DND-41 (cell line): ENCODE measurements at regions not wholly inside any gene's neighbourhood (a gene's known extent, or its start where the extent isn't known, plus 50 kb on each side); places are given as distances from the start of the nearest gene placed in this dataset.

Experiments used
- ATAC-seq: fragments of 200-7000 bp; cut with Tn5 transposase; 3 replicates; pipeline ENCODE4 v1.9.1; 2021; ENCODE audit warnings: low read depth; ENCODE audit not compliant: insufficient read depth
- DNase-seq: peaks from one replicate; pipeline ENCODE4 v3.0.0-alpha.2; 2020
- H2AFZ ChIP-seq: 2 replicates; pipeline ENCODE4 v1.6.0; 2012; ENCODE audit warnings: low read depth, low read length
- H3K27ac ChIP-seq: 2 replicates; pipeline ENCODE4 v1.5.1; 2012; ENCODE audit warnings: low read length, inconsistent platforms
- H3K27me3 ChIP-seq: fragments of 200-600 bp; sonication (generic); 2 replicates; pipeline ENCODE4 v1.6.0; 2012; ENCODE audit warnings: low read length, mild to moderate bottlenecking, inconsistent platforms; ENCODE audit not compliant: insufficient read depth, poor library complexity
- H3K36me3 ChIP-seq: 2 replicates; pipeline ENCODE4 v1.5.1; 2012; ENCODE audit warnings: low read length, inconsistent platforms; ENCODE audit not compliant: insufficient read depth
- H3K4me1 ChIP-seq: 2 replicates; pipeline ENCODE4 v1.5.1; 2012; ENCODE audit warnings: mild to moderate bottlenecking, low read length; ENCODE audit not compliant: insufficient read depth
- H3K4me2 ChIP-seq: 2 replicates; pipeline ENCODE4 v1.6.0; 2012; ENCODE audit warnings: mild to moderate bottlenecking, moderate library complexity, low read length, inconsistent platforms; ENCODE audit not compliant: insufficient read depth
- H3K4me3 ChIP-seq, 2 experiments: fragments of 200-600 bp in 1 of 2; shearing (Covaris generic) in 1 of 2; 2 replicates each; pipeline ENCODE4 v1.5.1; 2012 to 2016; ENCODE audit warnings: inconsistent platforms in 2 of 2, low read length in 2 of 2, mild to moderate bottlenecking in 2 of 2, low read depth in 1 of 2, moderate library complexity in 1 of 2
- H3K79me2 ChIP-seq: 2 replicates; pipeline ENCODE4 v1.6.0; 2012; ENCODE audit warnings: low read length, inconsistent platforms; ENCODE audit not compliant: insufficient read depth
- H3K9ac ChIP-seq: 2 replicates; pipeline ENCODE4 v1.6.0; 2012; ENCODE audit warnings: low read depth, mild to moderate bottlenecking, inconsistent platforms, low read length, moderate library complexity
- H3K9me3 ChIP-seq: 2 replicates; pipeline ENCODE4 v1.5.1; 2012; ENCODE audit warnings: low read length, moderate library complexity, mild to moderate bottlenecking, inconsistent platforms; ENCODE audit not compliant: insufficient read depth, severe bottlenecking
- H4K20me1 ChIP-seq: 2 replicates; pipeline ENCODE4 v1.6.0; 2012; ENCODE audit warnings: low read length; ENCODE audit not compliant: insufficient read depth
- CTCF ChIP-seq: IDR thresholded peaks from 2 replicates; pipeline ENCODE4 v1.5.1; 2012; ENCODE audit warnings: borderline replicate concordance, low read length, moderate library complexity, mild to moderate bottlenecking; ENCODE audit not compliant: poor library complexity, severe bottlenecking; ENCODE audit errors: extremely low read depth
- EZH2 ChIP-seq: IDR thresholded peaks from 3 replicates; pipeline ENCODE4 v1.6.1; 2012; ENCODE audit warnings: borderline replicate concordance, low read depth, mild to moderate bottlenecking, moderate library complexity, low read length, inconsistent platforms; ENCODE audit not compliant: severe bottlenecking

DNA sequence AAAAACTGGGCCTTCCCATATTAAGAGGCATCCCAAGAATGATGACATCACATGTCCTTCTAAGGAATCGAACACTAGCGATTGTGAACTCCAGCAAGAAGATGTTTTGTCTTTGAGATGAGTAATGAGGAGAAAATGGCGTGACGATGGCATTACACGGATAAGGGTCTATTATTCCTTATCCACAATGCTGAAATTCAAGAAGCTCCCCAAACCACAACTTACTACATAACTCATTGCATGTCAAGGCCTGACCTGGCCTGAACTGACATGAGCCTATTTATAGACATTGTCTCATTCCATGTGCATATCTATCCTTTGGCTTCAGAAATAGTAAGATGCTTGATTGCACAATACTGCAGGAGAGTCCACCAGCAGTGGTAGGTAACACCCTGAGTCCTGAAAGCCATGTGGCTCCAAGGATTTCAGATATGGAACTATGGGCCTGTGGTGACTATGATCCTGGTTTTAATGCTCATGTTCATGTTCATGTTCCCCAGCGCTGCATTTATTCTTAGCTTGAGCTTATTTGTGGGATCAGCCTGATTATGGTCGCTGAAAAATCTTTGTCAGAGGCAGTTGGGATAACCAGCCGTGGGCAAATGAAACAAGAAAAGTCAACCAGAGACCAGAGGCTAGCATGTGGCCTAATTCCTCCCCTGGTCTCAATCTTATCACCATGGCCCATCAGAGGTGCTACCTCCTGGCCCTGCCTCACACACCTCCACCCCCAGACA lies 183.2 kb upstream of the JARID2 start:
- H3K9ac ChIP-seq, result no peak overlapping the region
- no peak overlapping the region for H3K27ac ChIP-seq
- no peaks in the 10 kb centered on the region for H3K36me3 ChIP-seq
- H2AFZ ChIP-seq, result no peak overlapping the region
- H3K27me3 ChIP-seq, result no peaks in the 10 kb centered on the region
- H3K4me2 ChIP-seq, result no peak overlapping the region
- no peak for ATAC-seq
- H4K20me1 ChIP-seq, result no peaks in the 10 kb centered on the region
- DNase-seq, result no peak
- TF ChIP-seq EZH2 (no peak), CTCF (no peak)
- no peak overlapping the region for H3K4me3 ChIP-seq
- H3K79me2 ChIP-seq, result no peaks in the 10 kb centered on the region
- no peaks in the 10 kb centered on the region for H3K4me1 ChIP-seq
- no peaks in the 10 kb centered on the region for H3K9me3 ChIP-seq

- H3K79me2 ChIP-seq, result no peaks in the 10 kb centered on the region
- H3K4me1 ChIP-seq, result no peaks in the 10 kb centered on the region
- no peak overlapping the region for H3K4me3 ChIP-seq
- H4K20me1 ChIP-seq, result no peaks in the 10 kb centered on the region
- H3K9me3 ChIP-seq, result no peaks in the 10 kb centered on the region
- DNase-seq (no peak), ATAC-seq (no peak)
- TF ChIP-seq EZH2 (no peak), CTCF (no peak)
- H3K36me3 ChIP-seq, result no peaks in the 10 kb centered on the region
- no peak overlapping the region for H3K27ac ChIP-seq
- no peak overlapping the region for H2AFZ ChIP-seq
- no peak overlapping the region for H3K4me2 ChIP-seq
- no peak overlapping the region for H3K9ac ChIP-seq
- no peaks in the 10 kb centered on the region for H3K27me3 ChIP-seq
These were observed 182.5 kb upstream of the JARID2 start for GRCh38 chr6:15063253-15063853.

- DNase-seq (no peak), ATAC-seq (no peak)
- H3K4me2 ChIP-seq, result no peak overlapping the region
- no peaks in the 10 kb centered on the region for H4K20me1 ChIP-seq
- no peaks in the 10 kb centered on the region for H3K9me3 ChIP-seq
- H3K27ac ChIP-seq, result no peak overlapping the region
- H3K27me3 ChIP-seq, result no peaks in the 10 kb centered on the region
- H3K36me3 ChIP-seq, result no peaks in the 10 kb centered on the region
- H3K4me1 ChIP-seq, result no peaks in the 10 kb centered on the region
- H2AFZ ChIP-seq, result no peak overlapping the region; the same call in 1 of the 2 replicates
- H3K9ac ChIP-seq, result no peak overlapping the region
- no peaks in the 10 kb centered on the region for H3K79me2 ChIP-seq
- TF ChIP-seq CTCF (no peak), EZH2 (no peak)
- H3K4me3 ChIP-seq, result no peak overlapping the region
These were observed 180.4 kb upstream of the JARID2 start for GRCh38 chr6:15065261-15065989.
